A673 (cell line): ENCODE measurements at regions not wholly inside any gene's neighbourhood (a gene's known extent, or its start where the extent isn't known, plus 50 kb on each side); places are given as distances from the start of the nearest gene placed in this dataset.

ENCODE experiments used
- BruUV-seq: library from RNA; stranded (reverse); fragments of 400-500 nt; replicated peaks from 2 replicates; lab custom pipeline; 2021; lab: Mats Ljungman, UMichigan
- CTCF ChIA-PET: fragments of 300-600 bp; sonication (Branson Sonifier 250); formaldehyde crosslinking; loops from one replicate; lab custom pipeline; 2022; ENCODE audit warnings: antibody characterized with exemption; lab: Charles Lee
- POLR2A ChIA-PET: fragments of 300-600 bp; sonication (Branson Sonifier 250); formaldehyde crosslinking; loops from one replicate; lab custom pipeline; 2022; ENCODE audit warnings: antibody characterized with exemption; ENCODE audit not compliant: low non-redundant PET; lab: Charles Lee
- DNase-seq: peaks from one replicate; pipeline ENCODE4 v3.0.0-alpha.2; 2015; ENCODE audit warnings: low spot score
- H3K27ac ChIP-seq: fragments of 200-600 bp; sonication (generic); 2 replicates; pipeline ENCODE4 v1.5.1; 2016; ENCODE audit warnings: mixed run types, low read depth, mild to moderate bottlenecking, mixed read lengths, antibody characterized with exemption, low read length; ENCODE audit not compliant: poor library complexity, severe bottlenecking
- H3K27me3 ChIP-seq: fragments of 200-600 bp; sonication (generic); replicated peaks from 2 replicates; pipeline ENCODE4 v1.6.1; 2017; ENCODE audit warnings: mixed run types, low read depth, mild to moderate bottlenecking, mixed read lengths, antibody characterized with exemption, low read length; ENCODE audit not compliant: insufficient read depth, poor library complexity
- H3K36me3 ChIP-seq: fragments of 200-600 bp; sonication (generic); 2 replicates; pipeline ENCODE4 v1.6.1; 2016; ENCODE audit warnings: mixed run types, mild to moderate bottlenecking, mixed read lengths, antibody characterized with exemption, low read length; ENCODE audit not compliant: insufficient read depth, poor library complexity, severe bottlenecking
- H3K4me1 ChIP-seq: fragments of 200-600 bp; sonication (generic); 2 replicates; pipeline ENCODE4 v1.6.1; 2017; ENCODE audit warnings: mixed run types, mild to moderate bottlenecking, mixed read lengths, antibody characterized with exemption, low read length; ENCODE audit not compliant: insufficient read depth, poor library complexity, severe bottlenecking
- H3K4me3 ChIP-seq: fragments of 200-600 bp; sonication (generic); 2 replicates; pipeline ENCODE4 v1.5.1; 2016; ENCODE audit warnings: low read depth, mixed run types, mild to moderate bottlenecking, mixed read lengths, low read length; ENCODE audit not compliant: poor library complexity, severe bottlenecking
- H3K9me3 ChIP-seq: fragments of 200-600 bp; sonication (generic); 2 replicates; pipeline ENCODE4 v1.6.1; 2016; ENCODE audit warnings: mixed run types, low read depth, mild to moderate bottlenecking, mixed read lengths, antibody characterized with exemption, low read length; ENCODE audit not compliant: poor library complexity, severe bottlenecking
- CTCF ChIP-seq: fragments of 300-800, 200-600 bp; sonication (generic); conservative IDR thresholded peaks from 2 replicates; pipeline ENCODE4 v1.5.1; 2017; ENCODE audit warnings: low read depth, mild to moderate bottlenecking, antibody characterized with exemption, low read length, moderate library complexity, mixed read lengths
- EZH2 ChIP-seq: fragments of 200-600 bp; sonication (generic); IDR thresholded peaks from 2 replicates; pipeline ENCODE4 v1.6.1; 2017; ENCODE audit warnings: borderline replicate concordance, low read depth, mild to moderate bottlenecking, mixed read lengths, antibody characterized with exemption, low read length; ENCODE audit not compliant: poor library complexity, severe bottlenecking
- intact Hi-C: fragments of 100-400 bp; cut with micrococcal nuclease; formaldehyde crosslinking; loops from one replicate; pipeline ENCODE4 v1.10.0; 2022; ENCODE audit not compliant: unreplicated experiment

GRCh38 chr2:566379-567313 is 110.6 kb downstream of the TMEM18 start:
- no peaks in the 10 kb centered on the region for H3K4me1 ChIP-seq
- H3K9me3 ChIP-seq, result no peaks in the 10 kb centered on the region
- no peak for DNase-seq
- H3K27ac ChIP-seq, result no peak overlapping the region
- CTCF ChIA-PET, result no interaction called here
- no peaks in the 10 kb centered on the region for H3K36me3 ChIP-seq
- no TSS peak for BruUV-seq
- no peak overlapping the region for H3K4me3 ChIP-seq
- POLR2A ChIA-PET, result no interaction called here
- no peak for TF ChIP-seq CTCF
- no peak for TF ChIP-seq EZH2
- peaks cover 31% of the 10 kb centered on the region for H3K27me3 ChIP-seq
- intact Hi-C loops, result no loop called here

GRCh38 chr2:564471-565181 is 112.6 kb downstream of the TMEM18 start:
- DNase-seq, result no peak

GRCh38 chr2:563512-563911 is 113.7 kb downstream of the TMEM18 start:
- POLR2A ChIA-PET, result no interaction called here
- intact Hi-C loops, result no loop called here

More at GRCh38 chr2:564471-565181, 112.6 kb downstream of the TMEM18 start:
- no peaks in the 10 kb centered on the region for H3K36me3 ChIP-seq
- no peaks in the 10 kb centered on the region for H3K9me3 ChIP-seq
- no TSS peak for BruUV-seq
- no peak for TF ChIP-seq EZH2
- TF ChIP-seq CTCF, result no peak
- no peak overlapping the region for H3K4me3 ChIP-seq
- peaks cover 47% of the 10 kb centered on the region for H3K27me3 ChIP-seq
- ChIA-PET CTCF (no interaction called here), POLR2A (no interaction called here)
- intact Hi-C loops, result no loop called here
- no peak overlapping the region for H3K27ac ChIP-seq
- no peaks in the 10 kb centered on the region for H3K4me1 ChIP-seq

More at GRCh38 chr2:563512-563911, 113.7 kb downstream of the TMEM18 start:
- Histone ChIP-seq H3K4me1 (no peaks in the 10 kb centered on the region), H3K36me3 (no peaks in the 10 kb centered on the region), H3K4me3 (no peak overlapping the region), H3K27me3 (peaks cover 46% of the 10 kb centered on the region), H3K9me3 (no peaks in the 10 kb centered on the region), H3K27ac (no peak overlapping the region)
- no peak for TF ChIP-seq EZH2
- TF ChIP-seq CTCF, result no peak
- no TSS peak for BruUV-seq
- CTCF ChIA-PET, result no interaction called here
- no peak for DNase-seq
